Activated T-cell treated with anti-CD3 and anti-CD28 coated beads, Interleukin-2, amount 50 U/mL, for 4 hours (primary cell): ENCODE measurements at regions not wholly inside any gene's neighbourhood (a gene's known extent, or its start where the extent isn't known, plus 50 kb on each side); places are given as distances from the start of the nearest gene placed in this dataset.
"Not testable (repeated sequence)": the region's sequence is repeated elsewhere in the genome, so short reads cannot be mapped to it uniquely, and the experiment has no call there.

Experiments used
- ATAC-seq, 2 donors: fragments of 200-7000 bp; cut with Tn5 transposase; one replicate each; pipeline ENCODE4 v1.10.0; 2021
- DNase-seq: peaks from one replicate; pipeline ENCODE4 v3.0.0-alpha.2; 2020
- H3K27me3 Mint-ChIP-seq: one replicate; pipeline ENCODE4 v1.8.0; 2021; ENCODE audit warnings: low read depth, mixed read lengths
- H3K36me3 Mint-ChIP-seq: one replicate; pipeline ENCODE4 v1.8.0; 2022; ENCODE audit warnings: mixed read lengths; ENCODE audit not compliant: insufficient read depth
- H3K4me1 Mint-ChIP-seq: one replicate; pipeline ENCODE4 v1.8.0; 2021; ENCODE audit warnings: low read depth, mixed read lengths
- H3K4me3 Mint-ChIP-seq: one replicate; pipeline ENCODE4 v1.8.0; 2021; ENCODE audit warnings: mild to moderate bottlenecking, moderate library complexity, mixed read lengths
- H3K9me3 Mint-ChIP-seq: one replicate; pipeline ENCODE4 v1.8.0; 2021; ENCODE audit warnings: mixed read lengths

DNA sequence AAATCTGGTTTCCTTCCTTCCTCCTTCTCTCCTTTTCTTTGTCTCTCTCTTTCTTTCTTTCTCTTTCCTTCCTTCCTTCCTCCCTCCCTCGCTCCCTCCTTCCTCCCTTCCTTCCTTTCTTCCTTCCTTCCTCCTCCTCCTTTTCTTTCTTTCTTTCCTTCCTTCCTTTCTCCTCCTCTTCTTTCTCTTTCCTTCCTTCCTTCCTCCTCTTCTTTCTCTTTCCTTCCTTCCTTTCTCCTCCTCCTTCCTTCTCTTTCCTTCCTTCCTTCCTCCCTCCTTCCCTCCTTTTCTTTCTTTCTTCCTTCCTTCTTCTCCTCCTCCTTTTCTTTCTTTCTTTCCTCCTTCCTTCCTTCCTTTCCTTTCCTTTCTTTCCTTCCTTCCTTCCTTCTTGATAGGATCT is 61.2 kb downstream of the VIP start:
- DNase-seq, result no peak
- Mint-ChIP-seq H3K9me3 (no peaks in the 10 kb centered on the region), H3K4me3 (no peak overlapping the region), H3K27me3 (peaks cover 7% of the 10 kb centered on the region), H3K4me1 (no peaks in the 10 kb centered on the region), H3K36me3 (no peaks in the 10 kb centered on the region)
- no peak for ATAC-seq

DNA sequence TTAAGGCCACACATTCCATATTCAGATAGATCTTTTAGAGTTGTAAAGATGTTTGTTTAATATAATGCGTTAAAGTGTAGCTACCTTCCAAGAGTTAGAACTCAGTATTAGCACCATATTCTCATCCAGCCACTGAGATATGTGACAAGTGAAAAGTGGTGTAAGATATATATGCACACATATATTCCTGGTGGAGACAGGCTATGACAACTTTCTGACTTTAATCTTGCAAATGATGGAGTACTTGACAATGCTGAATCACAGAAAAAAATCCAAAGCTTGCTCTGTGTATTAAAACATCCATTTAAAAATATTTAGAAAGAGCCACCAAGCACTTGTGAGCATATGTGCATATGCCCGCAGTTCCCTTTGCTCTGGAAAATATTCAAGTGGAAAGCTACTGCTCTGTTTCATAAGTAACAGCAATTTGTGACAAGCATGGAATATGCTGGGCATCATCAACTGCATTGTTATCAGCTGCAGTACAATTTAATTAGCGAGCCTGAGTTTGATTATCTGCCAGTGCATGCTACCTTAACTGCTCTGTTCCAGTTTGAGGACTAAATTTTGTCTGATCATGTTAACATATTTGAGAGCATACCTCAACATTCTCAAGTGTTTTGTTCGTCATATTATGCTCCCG is 64.8 kb downstream of the VIP start:
- ATAC-seq, result no peak
- no peaks in the 10 kb centered on the region for H3K9me3 Mint-ChIP-seq

GRCh38 chr6:152816055-152816454 is 65.5 kb downstream of the VIP start:
- no peak for ATAC-seq
- no peaks in the 10 kb centered on the region for H3K9me3 Mint-ChIP-seq
- H3K4me3 Mint-ChIP-seq, result no peak overlapping the region
- no peak for DNase-seq
- no peaks in the 10 kb centered on the region for H3K4me1 Mint-ChIP-seq
- no peaks in the 10 kb centered on the region for H3K36me3 Mint-ChIP-seq
- no peaks in the 10 kb centered on the region for H3K27me3 Mint-ChIP-seq

More for the DNA sequence above, 64.8 kb downstream of the VIP start:
- no peaks in the 10 kb centered on the region for H3K36me3 Mint-ChIP-seq
- no peaks in the 10 kb centered on the region for H3K4me1 Mint-ChIP-seq
- no peak overlapping the region for H3K4me3 Mint-ChIP-seq
- DNase-seq, result no peak
- H3K27me3 Mint-ChIP-seq, result no peaks in the 10 kb centered on the region

DNA sequence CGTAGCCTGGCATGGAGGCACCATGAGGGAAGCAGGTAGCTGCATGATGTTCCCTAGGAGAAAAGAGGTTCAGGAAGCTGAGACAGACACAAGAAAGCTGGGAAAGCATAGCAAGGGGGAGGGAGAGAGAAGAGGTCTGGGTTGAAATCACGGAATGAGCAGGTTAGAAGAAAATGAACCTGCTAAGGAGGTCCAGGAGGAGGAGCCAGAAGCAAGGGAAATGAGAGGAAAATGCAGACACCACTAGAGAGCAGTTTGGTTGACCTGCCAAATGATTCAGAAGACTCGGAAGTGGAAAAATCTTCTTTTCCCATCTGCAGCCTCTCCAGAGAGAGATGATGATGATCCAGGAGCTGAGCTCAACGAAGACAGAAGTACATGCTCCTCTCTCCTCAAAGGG is 70.9 kb downstream of the VIP start:
- DNase-seq (no peak), ATAC-seq (no peak)
- Mint-ChIP-seq H3K4me3 (no peak overlapping the region), H3K27me3 (peaks cover 6% of the 10 kb centered on the region), H3K36me3 (no peaks in the 10 kb centered on the region), H3K9me3 (no peaks in the 10 kb centered on the region), H3K4me1 (no peaks in the 10 kb centered on the region)

- H3K36me3 Mint-ChIP-seq, result no peaks in the 10 kb centered on the region
- no peak for DNase-seq
- H3K4me1 Mint-ChIP-seq, result no peaks in the 10 kb centered on the region
- peaks cover 6% of the 10 kb centered on the region for H3K27me3 Mint-ChIP-seq
- no peak for ATAC-seq
- no peak overlapping the region for H3K4me3 Mint-ChIP-seq
- H3K9me3 Mint-ChIP-seq, result no peaks in the 10 kb centered on the region
These were observed 74.1 kb downstream of the VIP start for GRCh38 chr6:152824666-152825065.

DNA sequence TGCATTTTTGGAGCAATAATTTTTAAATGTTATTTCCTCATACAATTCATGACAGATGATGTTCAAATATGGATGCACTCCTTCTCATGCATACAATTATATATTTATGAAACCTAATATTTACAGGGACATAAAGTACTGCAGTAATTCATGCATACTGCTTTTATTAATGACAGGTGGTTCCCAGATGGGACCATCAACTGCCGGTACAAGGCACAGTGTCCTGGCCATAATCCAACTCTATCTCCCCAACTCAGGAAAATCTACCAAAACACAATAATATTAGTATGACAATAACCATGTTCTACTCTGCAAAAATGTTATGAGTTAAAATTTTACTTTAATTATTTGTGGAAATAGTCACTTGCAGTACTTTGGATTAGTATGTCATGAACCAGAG is 77.8 kb downstream of the VIP start:
- Mint-ChIP-seq H3K36me3 (no peaks in the 10 kb centered on the region), H3K9me3 (no peaks in the 10 kb centered on the region), H3K4me1 (no peaks in the 10 kb centered on the region), H3K4me3 (no peak overlapping the region), H3K27me3 (no peaks in the 10 kb centered on the region)
- ATAC-seq (no peak), DNase-seq (no peak)

- not testable (repeated sequence) for DNase-seq, ATAC-seq, H3K4me1 Mint-ChIP-seq, H3K36me3 Mint-ChIP-seq, H3K9me3 Mint-ChIP-seq, H3K4me3 Mint-ChIP-seq
- peaks cover 13% of the 10 kb centered on the region for H3K27me3 Mint-ChIP-seq
These were observed 83.8 kb downstream of the VIP start for GRCh38 chr6:152834366-152834765.

GRCh38 chr6:152836523-152836922 is 85.9 kb downstream of the VIP start:
- no peaks in the 10 kb centered on the region for H3K4me1 Mint-ChIP-seq
- H3K4me3 Mint-ChIP-seq, result no peak overlapping the region
- no peaks in the 10 kb centered on the region for H3K9me3 Mint-ChIP-seq
- no peak for DNase-seq
- ATAC-seq, result no peak
- H3K36me3 Mint-ChIP-seq, result no peaks in the 10 kb centered on the region
- H3K27me3 Mint-ChIP-seq, result peaks cover 14% of the 10 kb centered on the region

DNA sequence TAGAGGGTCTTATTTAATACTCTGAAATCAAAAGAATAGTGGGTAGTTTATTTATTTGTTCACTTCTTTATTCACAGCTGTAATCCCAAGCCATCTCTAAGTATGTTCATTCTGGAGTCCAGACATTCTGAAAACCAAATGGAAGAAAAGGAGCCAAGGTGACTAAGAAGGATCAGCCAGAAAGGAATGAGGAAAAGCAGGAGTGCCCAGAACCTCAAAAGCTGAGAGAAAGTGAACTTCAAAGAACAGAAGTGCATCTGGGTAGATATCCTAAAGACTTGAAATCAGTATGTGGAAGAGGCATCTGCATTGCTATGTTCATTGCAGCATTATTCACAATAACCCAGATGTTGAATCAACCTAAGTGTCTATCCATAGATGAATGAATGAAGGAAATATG is 94.8 kb downstream of the VIP start:
- Mint-ChIP-seq H3K4me3 (no peak overlapping the region), H3K4me1 (no peaks in the 10 kb centered on the region), H3K27me3 (peaks cover 8% of the 10 kb centered on the region), H3K36me3 (no peaks in the 10 kb centered on the region), H3K9me3 (no peaks in the 10 kb centered on the region)
- ATAC-seq, result no peak
- DNase-seq, result no peak

- Mint-ChIP-seq H3K9me3 (no peaks in the 10 kb centered on the region), H3K4me3 (no peak overlapping the region), H3K36me3 (no peaks in the 10 kb centered on the region), H3K27me3 (peaks cover 7% of the 10 kb centered on the region), H3K4me1 (no peaks in the 10 kb centered on the region)
- no peak for DNase-seq
- ATAC-seq, result no peak
These were observed 96.2 kb downstream of the VIP start for GRCh38 chr6:152846825-152847224.

- DNase-seq (no peak), ATAC-seq (no peak)
- H3K36me3 Mint-ChIP-seq, result no peaks in the 10 kb centered on the region
- H3K4me1 Mint-ChIP-seq, result no peaks in the 10 kb centered on the region
- H3K4me3 Mint-ChIP-seq, result no peak overlapping the region
- H3K27me3 Mint-ChIP-seq, result peaks cover 12% of the 10 kb centered on the region
- no peaks in the 10 kb centered on the region for H3K9me3 Mint-ChIP-seq
These were observed 98.3 kb downstream of the VIP start for GRCh38 chr6:152848919-152849318.

- no peak overlapping the region for H3K4me3 Mint-ChIP-seq
- peaks cover 1% of the 10 kb centered on the region for H3K4me1 Mint-ChIP-seq
- DNase-seq, result no peak
- H3K9me3 Mint-ChIP-seq, result no peaks in the 10 kb centered on the region
- H3K27me3 Mint-ChIP-seq, result peaks cover 17% of the 10 kb centered on the region
- H3K36me3 Mint-ChIP-seq, result no peaks in the 10 kb centered on the region
- ATAC-seq, result no peak
These were observed 103.6 kb downstream of the VIP start for GRCh38 chr6:152854086-152854795.

DNA sequence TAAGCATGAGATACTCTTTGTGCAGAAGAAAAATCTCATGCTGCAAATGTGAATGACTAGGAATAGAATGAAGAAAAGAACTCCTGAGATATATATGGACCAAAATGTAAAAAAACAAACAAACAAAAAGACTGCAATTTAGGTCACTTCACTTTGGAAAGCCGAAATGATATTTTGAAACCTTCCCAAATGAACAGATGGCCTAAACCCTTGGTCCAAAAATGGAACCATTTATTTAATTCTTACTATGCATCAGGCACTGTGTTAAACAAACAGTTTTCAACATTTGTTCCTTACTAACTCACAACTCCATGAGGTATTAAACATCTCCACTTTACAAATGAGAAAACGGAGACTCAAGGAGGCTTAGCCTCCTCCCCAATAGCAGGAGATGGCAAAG is 107.5 kb downstream of the VIP start:
- H3K4me1 Mint-ChIP-seq, result peaks cover 3% of the 10 kb centered on the region
- no peak overlapping the region for H3K4me3 Mint-ChIP-seq
- DNase-seq (no peak), ATAC-seq (no peak)
- peaks cover 24% of the 10 kb centered on the region for H3K27me3 Mint-ChIP-seq
- H3K36me3 Mint-ChIP-seq, result no peaks in the 10 kb centered on the region
- no peaks in the 10 kb centered on the region for H3K9me3 Mint-ChIP-seq

DNA sequence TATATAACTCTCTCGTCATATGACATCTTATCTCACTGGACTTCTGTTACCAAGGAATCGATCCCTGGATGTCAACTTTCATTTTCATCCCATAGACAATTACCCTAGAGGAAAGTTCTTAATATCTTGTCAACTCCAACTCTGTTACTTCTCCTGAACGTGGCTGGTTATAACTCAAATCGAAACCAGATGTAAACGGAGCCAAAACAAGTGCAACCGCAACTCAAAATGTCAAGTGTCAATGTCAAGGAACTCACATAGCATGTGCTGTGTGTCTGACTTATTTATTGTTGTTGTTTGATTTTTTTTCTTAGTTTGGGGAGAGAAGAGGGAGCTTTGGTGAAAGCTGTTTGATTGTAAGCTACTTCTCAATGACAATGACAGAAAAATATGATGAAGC is 108.6 kb downstream of the VIP start:
- DNase-seq (no peak), ATAC-seq (no peak)
- Mint-ChIP-seq H3K4me1 (peaks cover 3% of the 10 kb centered on the region), H3K4me3 (no peak overlapping the region), H3K9me3 (no peaks in the 10 kb centered on the region), H3K27me3 (peaks cover 21% of the 10 kb centered on the region), H3K36me3 (no peaks in the 10 kb centered on the region)

DNA sequence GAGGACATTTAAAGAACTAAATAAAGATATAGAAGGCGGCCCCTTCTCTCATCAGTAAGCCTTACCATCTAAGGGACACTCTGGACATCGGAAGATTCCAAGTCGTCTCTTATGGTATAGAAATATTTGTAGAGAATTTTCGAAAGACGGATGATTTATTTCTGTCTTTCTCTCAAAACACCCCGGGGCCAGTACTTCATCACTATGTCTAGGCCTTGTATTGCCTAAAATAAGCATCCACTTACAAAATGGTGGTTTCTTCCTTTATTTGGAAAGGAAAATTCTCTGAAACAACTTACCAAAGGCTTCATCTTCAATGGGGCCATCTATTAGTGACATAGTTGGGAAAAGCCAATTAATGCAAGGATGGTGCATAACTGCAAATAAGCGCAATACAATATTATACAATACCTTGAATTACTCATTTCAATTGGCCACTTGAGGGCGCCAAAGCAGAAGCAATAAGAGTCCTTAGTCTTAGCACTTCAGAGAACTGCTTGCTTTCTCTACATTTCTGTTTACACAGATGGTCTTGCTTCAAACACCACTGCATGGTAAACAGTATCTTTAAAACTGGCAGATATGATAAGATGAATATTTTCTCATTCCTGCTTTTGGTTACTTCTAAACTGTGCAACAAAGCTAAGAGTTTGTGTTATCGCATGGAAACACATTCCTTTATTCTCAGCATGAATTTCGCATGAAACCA is 113.2 kb downstream of the VIP start:
- H3K36me3 Mint-ChIP-seq, result no peaks in the 10 kb centered on the region
- H3K9me3 Mint-ChIP-seq, result no peaks in the 10 kb centered on the region
- H3K4me1 Mint-ChIP-seq, result peaks cover 3% of the 10 kb centered on the region
- H3K27me3 Mint-ChIP-seq, result peaks cover 23% of the 10 kb centered on the region
- H3K4me3 Mint-ChIP-seq, result no peak overlapping the region
- peak; percentile 53 for DNase-seq
- ATAC-seq, result peak; percentile 71 to 72
